ENCODE measurements at regions not wholly inside any gene's neighbourhood (a gene's known extent, or its start where the extent isn't known, plus 50 kb on each side); places are given as distances from the start of the nearest gene placed in this dataset.

DNA sequence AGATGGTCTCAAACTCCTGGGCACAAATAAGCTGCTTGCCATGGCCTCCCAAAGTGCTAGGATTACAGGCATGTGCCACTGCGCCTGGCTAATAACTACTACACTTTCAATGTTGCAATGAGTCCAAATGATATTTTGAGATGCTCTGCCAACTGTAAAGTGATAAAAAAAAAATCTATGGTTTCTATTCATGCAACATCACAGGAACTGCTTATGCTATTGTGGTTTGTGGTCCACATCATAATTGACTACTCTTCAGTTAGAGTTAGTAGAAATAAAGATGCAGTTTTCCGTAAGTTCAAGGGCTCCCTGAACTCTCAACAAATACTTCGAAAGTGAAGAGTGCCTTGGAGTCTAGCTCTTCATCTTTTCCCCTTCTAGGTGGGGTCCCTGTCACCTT is 239.4 kb downstream of the C12orf75 start:
- TF ChIP-seq, protein P1, sequence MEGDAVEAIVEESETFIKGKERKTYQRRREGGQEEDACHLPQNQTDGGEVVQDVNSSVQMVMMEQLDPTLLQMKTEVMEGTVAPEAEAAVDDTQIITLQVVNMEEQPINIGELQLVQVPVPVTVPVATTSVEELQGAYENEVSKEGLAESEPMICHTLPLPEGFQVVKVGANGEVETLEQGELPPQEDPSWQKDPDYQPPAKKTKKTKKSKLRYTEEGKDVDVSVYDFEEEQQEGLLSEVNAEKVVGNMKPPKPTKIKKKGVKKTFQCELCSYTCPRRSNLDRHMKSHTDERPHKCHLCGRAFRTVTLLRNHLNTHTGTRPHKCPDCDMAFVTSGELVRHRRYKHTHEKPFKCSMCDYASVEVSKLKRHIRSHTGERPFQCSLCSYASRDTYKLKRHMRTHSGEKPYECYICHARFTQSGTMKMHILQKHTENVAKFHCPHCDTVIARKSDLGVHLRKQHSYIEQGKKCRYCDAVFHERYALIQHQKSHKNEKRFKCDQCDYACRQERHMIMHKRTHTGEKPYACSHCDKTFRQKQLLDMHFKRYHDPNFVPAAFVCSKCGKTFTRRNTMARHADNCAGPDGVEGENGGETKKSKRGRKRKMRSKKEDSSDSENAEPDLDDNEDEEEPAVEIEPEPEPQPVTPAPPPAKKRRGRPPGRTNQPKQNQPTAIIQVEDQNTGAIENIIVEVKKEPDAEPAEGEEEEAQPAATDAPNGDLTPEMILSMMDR (IDR thresholded peaks at IDR 0.05; ENCODE audit: insufficient read depth, low read length, poor library complexity, severe bottlenecking) = no peak
- TF ChIP-seq EZH2phosphoT487 (conservative IDR thresholded peaks at IDR 0.05; ENCODE audit: low read length) = no peak
